Adrenal gland (tissue), 9 donors: ENCODE measurements at regions not wholly inside any gene's neighbourhood (a gene's known extent, or its start where the extent isn't known, plus 50 kb on each side); places are given as distances from the start of the nearest gene placed in this dataset.

ENCODE experiments used
- DNase-seq, 7 donors: peaks; one replicate each; pipeline ENCODE4 v3.0.0-alpha.2; 2019 to 2020
- H3K27ac ChIP-seq, 5 donors: fragments of 200-600 bp; sonication (generic) in 4 of 5; 1 replicate in 3 of 5; 2 replicates in 2 of 5; pipeline versions ENCODE4 v1.5.1 to v1.8.0; 2016 to 2020; ENCODE audit warnings: mild to moderate bottlenecking in 1 of 5
- H3K27me3 ChIP-seq: fragments of 200-600 bp; 2 replicates; pipeline ENCODE4 v1.8.0; 2021
- H3K36me3 ChIP-seq, 2 donors: fragments of 200-600 bp; replicated peaks in 1 of 2; 1 replicate in 1 of 2; 2 replicates in 1 of 2; pipeline versions ENCODE4 v1.5.1 to v1.8.0; 2018 to 2022
- H3K4me1 ChIP-seq, 2 donors: fragments of 200-600 bp; replicated peaks in 1 of 2; 1 replicate in 1 of 2; 2 replicates in 1 of 2; pipeline versions ENCODE4 v1.5.1 to v1.8.0; 2018 to 2021
- H3K4me3 ChIP-seq, 4 donors: fragments of 200-600 bp; sonication (generic) in 3 of 4; one replicate each; pipeline ENCODE4 v1.5.1; 2016 to 2018
- H3K9me3 ChIP-seq, 3 donors: fragments of 200-600 bp; sonication (generic) in 1 of 3; replicated peaks in 1 of 3; 1 replicate in 2 of 3; 2 replicates in 1 of 3; pipeline versions ENCODE4 v1.5.1 to v1.8.0; 2016 to 2021
- CTCF ChIP-seq, 6 experiments: fragments of 450-650 bp in 4 of 6; fragments of 200-600 bp in 2 of 6; sonication (generic) in 1 of 6; IDR thresholded peaks; 1 replicate in 5 of 6; 2 replicates in 1 of 6; pipeline versions ENCODE4 v1.5.1 to v1.8.0; 2016 to 2021; ENCODE audit warnings: antibody characterized with exemption in 6 of 6, mild to moderate bottlenecking in 2 of 6, moderate library complexity in 1 of 6
- POLR2A ChIP-seq, 2 donors: fragments of 450-650 bp; IDR thresholded peaks; one replicate each; pipeline ENCODE4 v1.6.1; 2017; ENCODE audit warnings: antibody characterized with exemption in 2 of 2, mild to moderate bottlenecking in 2 of 2, moderate library complexity in 1 of 2
- WGBS, 4 donors: extraction: QIAGEN DNeasy Blood & Tissue Kit in 2 of 4; methylation state at CpG; one replicate each; pipeline versions ENCODE4 v1.1.5 to v1.1.7; 2013 to 2017; 5-methylcytosine and 5-hydroxymethylcytosine counted together
- intact Hi-C, 2 donors: fragments of 100-400 bp; cut with DNase I; formaldehyde crosslinking; loops; one replicate each; pipeline versions ENCODE4 v1.14.1 to v1.15.0; 2022 to 2023
- donor health status: healthy with polysubstance abuse.
- donor health status: Bipolar disorder and iron deficiency.
- donor health status: DM: yes; HTN: yes; CAD: no.
- donor health status: DM: no; HTN: no; CAD: no.
- donor health status: DM: no; HTN: no; CAD: no.

GRCh38 chr9:26301046-26301445, 591.6 kb downstream of the CAAP1 start:
- Histone ChIP-seq H3K4me3 (no peak overlapping the region), H3K27ac (no peak overlapping the region), H3K27me3 (no peaks in the 10 kb centered on the region), H3K36me3 (no peaks in the 10 kb centered on the region), H3K4me1 (no peaks in the 10 kb centered on the region), H3K9me3 (no peaks in the 10 kb centered on the region)
- WGBS, 4 donors = 72 to 88% (median 81%) methylated on average over 3 of the region's 3 CpGs
- no peak for DNase-seq
- TF ChIP-seq CTCF (IDR thresholded peaks at IDR 0.05) (no peak), POLR2A (IDR thresholded peaks at IDR 0.05) (no peak)
- intact Hi-C loops = no loop called here

GRCh38 chr9:26296910-26297572, 595.6 kb downstream of the CAAP1 start:
- intact Hi-C loops = no loop called here
- Histone ChIP-seq H3K9me3 (no peaks in the 10 kb centered on the region), H3K27me3 (no peaks in the 10 kb centered on the region), H3K4me3 (no peak overlapping the region), H3K36me3 (no peaks in the 10 kb centered on the region), H3K4me1 (peaks cover 0 to 7% of the 10 kb centered on the region in 2 donors), H3K27ac (no peak overlapping the region)
- no peak for DNase-seq
- WGBS, 4 donors = 92 to 97% (median 94%) methylated on average over 5 of the region's 5 CpGs
- TF ChIP-seq POLR2A (IDR thresholded peaks at IDR 0.05) = no peak
- no peak for TF ChIP-seq CTCF (IDR thresholded peaks at IDR 0.05)

DNA sequence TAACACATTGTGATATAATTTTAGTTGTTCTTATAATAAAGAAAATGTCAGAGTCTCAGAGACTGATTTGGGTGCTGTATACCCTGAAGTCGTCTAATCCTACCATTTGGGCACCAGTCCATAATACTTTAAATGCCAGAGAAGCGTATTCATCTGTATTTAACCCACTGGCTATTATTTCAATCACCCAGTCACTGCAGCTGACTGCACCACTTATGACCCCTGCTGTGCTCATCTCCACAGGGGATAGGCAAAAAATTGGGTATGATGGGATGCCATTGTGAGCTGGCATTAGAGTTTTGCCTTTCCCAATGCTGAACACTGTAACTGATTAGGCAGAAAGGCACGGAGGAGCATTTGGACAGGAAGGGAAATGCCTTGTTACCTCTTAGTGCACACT, 599.7 kb downstream of the CAAP1 start:
- intact Hi-C loops = no loop called here
- Histone ChIP-seq H3K4me1 (peaks cover 0 to 7% of the 10 kb centered on the region in 2 donors), H3K27me3 (no peaks in the 10 kb centered on the region), H3K36me3 (no peaks in the 10 kb centered on the region), H3K9me3 (no peaks in the 10 kb centered on the region), H3K27ac (no peak overlapping the region), H3K4me3 (no peak overlapping the region)
- TF ChIP-seq CTCF (IDR thresholded peaks at IDR 0.05) = no peak
- TF ChIP-seq POLR2A (IDR thresholded peaks at IDR 0.05) = no peak
- no peak for DNase-seq
- WGBS, 4 donors = 75 to 82% (median 78%) methylated on average over 3 of the region's 3 CpGs

GRCh38 chr9:26271495-26272122, 593.4 kb upstream of the TUSC1 start:
- Histone ChIP-seq H3K4me3 (no peak overlapping the region), H3K36me3 (no peaks in the 10 kb centered on the region), H3K27ac (no peak overlapping the region), H3K4me1 (no peaks in the 10 kb centered on the region), H3K27me3 (no peaks in the 10 kb centered on the region), H3K9me3 (peaks cover 0 to 3% (median 0%) of the 10 kb centered on the region in 3 donors)
- WGBS, 4 donors = 64 to 76% (median 74%) methylated on average over 6 of the region's 6 CpGs
- TF ChIP-seq CTCF (IDR thresholded peaks at IDR 0.05) = no peak
- no peak for TF ChIP-seq POLR2A (IDR thresholded peaks at IDR 0.05)
- intact Hi-C loops = no loop called here
- no peak for DNase-seq
